GM12875 (cell line): ENCODE measurements at regions not wholly inside any gene's neighbourhood (a gene's known extent, or its start where the extent isn't known, plus 50 kb on each side); places are given as distances from the start of the nearest gene placed in this dataset.

Experiments
- H3K4me3 ChIP-seq: one replicate; pipeline ENCODE4 v1.5.1; 2011; ENCODE audit warnings: low read depth, low read length, control low read depth
- CTCF ChIP-seq: IDR thresholded peaks from 2 replicates; pipeline ENCODE4 v1.5.1; 2011; ENCODE audit warnings: low read depth, mild to moderate bottlenecking, control low read depth, inconsistent platforms, low read length, moderate library complexity, borderline replicate concordance; ENCODE audit not compliant: insufficient read depth

GRCh38 chr20:53692465-53693067 is 98.9 kb upstream of the ZNF217 start:
- no peak overlapping the region for H3K4me3 ChIP-seq
- TF ChIP-seq CTCF: no peak

GRCh38 chr20:53691811-53692192 is 98.2 kb upstream of the ZNF217 start:
- TF ChIP-seq CTCF: no peak
- no peak overlapping the region for H3K4me3 ChIP-seq

- no peak overlapping the region for H3K4me3 ChIP-seq
- TF ChIP-seq CTCF: no peak
Observed at GRCh38 chr20:53691060-53691810, 97.6 kb upstream of the ZNF217 start.

- TF ChIP-seq CTCF: no peak
- H3K4me3 ChIP-seq: no peak overlapping the region
Observed at GRCh38 chr20:53688085-53688484, 94.4 kb upstream of the ZNF217 start.

GRCh38 chr20:53685070-53685595 is 91.5 kb upstream of the ZNF217 start:
- TF ChIP-seq CTCF: no peak
- no peak overlapping the region for H3K4me3 ChIP-seq

- TF ChIP-seq CTCF: no peak
- no peak overlapping the region for H3K4me3 ChIP-seq
Observed at GRCh38 chr20:53683506-53683905, 89.9 kb upstream of the ZNF217 start.
